SK-N-MC (cell line): ENCODE measurements at regions not wholly inside any gene's neighbourhood (a gene's known extent, or its start where the extent isn't known, plus 50 kb on each side); places are given as distances from the start of the nearest gene placed in this dataset.

Source experiments
- EZH2 ChIP-seq: fragments of 200-600 bp; sonication (generic); IDR thresholded peaks from one replicate; pipeline ENCODE4 v1.6.1; 2017; ENCODE audit warnings: antibody characterized with exemption
- POLR2AphosphoS5 ChIP-seq: IDR thresholded peaks from 2 replicates; pipeline ENCODE4 v1.6.1; 2012; ENCODE audit warnings: mild to moderate bottlenecking, low read depth, low read length, borderline replicate concordance

DNA sequence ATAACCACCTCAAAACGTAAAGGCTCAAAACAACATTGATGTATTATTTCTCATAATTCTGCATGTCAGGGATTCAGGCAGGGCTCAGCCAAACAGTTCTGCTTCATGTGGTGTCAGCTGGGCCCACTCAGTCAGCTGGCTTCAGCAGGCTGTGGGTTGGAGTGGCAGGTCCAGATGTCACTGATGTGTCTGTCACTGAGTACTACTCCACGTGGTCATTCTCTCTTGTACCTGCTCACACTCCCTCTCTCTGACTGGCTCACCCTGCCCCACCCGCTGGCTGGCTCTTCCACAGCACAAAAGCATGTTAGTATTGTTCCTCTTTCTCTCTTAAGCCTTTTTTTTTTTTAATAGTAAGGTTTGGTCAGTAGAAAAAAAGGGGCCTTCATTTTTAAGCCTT is 182.4 kb downstream of the DICER1 start:
- TF ChIP-seq POLR2AphosphoS5 (no peak), EZH2 (no peak)
